Keratinocyte (primary cell): ENCODE measurements at regions not wholly inside any gene's neighbourhood (a gene's known extent, or its start where the extent isn't known, plus 50 kb on each side); places are given as distances from the start of the nearest gene placed in this dataset.

ENCODE experiments used
- EZH2 ChIP-seq: IDR thresholded peaks from one replicate; pipeline ENCODE4 v1.6.1; 2012; ENCODE audit warnings: inconsistent platforms, mild to moderate bottlenecking, low read length, moderate library complexity
- TF ChIP-seq, protein P1 (sequence below), 3 experiments: IDR thresholded peaks in 1 of 3; conservative IDR thresholded peaks in 1 of 3; optimal IDR thresholded peaks in 1 of 3; 2 replicates in 2 of 3; 3 replicates in 1 of 3; pipeline versions ENCODE3 to v1.5.1; 2011; ENCODE audit warnings: low read length in 3 of 3, mild to moderate bottlenecking in 3 of 3, moderate library complexity in 2 of 3, control low read depth in 1 of 3, inconsistent platforms in 1 of 3; ENCODE audit not compliant: insufficient read depth in 2 of 3; ENCODE audit errors: extremely low read depth in 1 of 3

DNA sequence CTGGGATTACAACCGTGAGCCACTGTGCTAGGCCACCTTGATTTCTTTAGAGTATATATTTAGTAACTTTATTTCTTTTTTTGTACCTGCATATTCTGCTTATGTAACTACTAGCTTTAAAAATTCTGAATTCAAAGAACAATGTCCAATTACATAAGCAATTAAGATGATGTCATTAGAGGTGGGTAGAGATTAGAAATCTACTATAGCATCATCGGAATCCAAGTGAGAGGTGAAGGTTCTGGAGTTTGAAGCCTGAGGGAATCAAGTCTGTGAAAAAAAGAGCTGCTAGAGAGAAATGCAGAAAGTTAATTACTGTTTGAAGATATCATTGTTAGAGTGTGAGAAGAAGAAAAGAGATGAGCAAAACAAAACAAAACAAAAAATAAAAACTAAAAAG lies 79.0 kb upstream of the ENPEP start:
- no peak for TF ChIP-seq EZH2
- TF ChIP-seq, protein P1, sequence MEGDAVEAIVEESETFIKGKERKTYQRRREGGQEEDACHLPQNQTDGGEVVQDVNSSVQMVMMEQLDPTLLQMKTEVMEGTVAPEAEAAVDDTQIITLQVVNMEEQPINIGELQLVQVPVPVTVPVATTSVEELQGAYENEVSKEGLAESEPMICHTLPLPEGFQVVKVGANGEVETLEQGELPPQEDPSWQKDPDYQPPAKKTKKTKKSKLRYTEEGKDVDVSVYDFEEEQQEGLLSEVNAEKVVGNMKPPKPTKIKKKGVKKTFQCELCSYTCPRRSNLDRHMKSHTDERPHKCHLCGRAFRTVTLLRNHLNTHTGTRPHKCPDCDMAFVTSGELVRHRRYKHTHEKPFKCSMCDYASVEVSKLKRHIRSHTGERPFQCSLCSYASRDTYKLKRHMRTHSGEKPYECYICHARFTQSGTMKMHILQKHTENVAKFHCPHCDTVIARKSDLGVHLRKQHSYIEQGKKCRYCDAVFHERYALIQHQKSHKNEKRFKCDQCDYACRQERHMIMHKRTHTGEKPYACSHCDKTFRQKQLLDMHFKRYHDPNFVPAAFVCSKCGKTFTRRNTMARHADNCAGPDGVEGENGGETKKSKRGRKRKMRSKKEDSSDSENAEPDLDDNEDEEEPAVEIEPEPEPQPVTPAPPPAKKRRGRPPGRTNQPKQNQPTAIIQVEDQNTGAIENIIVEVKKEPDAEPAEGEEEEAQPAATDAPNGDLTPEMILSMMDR (optimal IDR thresholded peaks at IDR 0.05 in 1 of 3, IDR thresholded peaks at IDR 0.05 in 1 of 3, conservative IDR thresholded peaks at IDR 0.05 in 1 of 3; ENCODE audit: extremely low read depth in 1 of 3, insufficient read depth in 2 of 3, low read length in 3 of 3) = no peak
